ENCODE measurements at regions not wholly inside any gene's neighbourhood (a gene's known extent, or its start where the extent isn't known, plus 50 kb on each side); places are given as distances from the start of the nearest gene placed in this dataset.

DNA sequence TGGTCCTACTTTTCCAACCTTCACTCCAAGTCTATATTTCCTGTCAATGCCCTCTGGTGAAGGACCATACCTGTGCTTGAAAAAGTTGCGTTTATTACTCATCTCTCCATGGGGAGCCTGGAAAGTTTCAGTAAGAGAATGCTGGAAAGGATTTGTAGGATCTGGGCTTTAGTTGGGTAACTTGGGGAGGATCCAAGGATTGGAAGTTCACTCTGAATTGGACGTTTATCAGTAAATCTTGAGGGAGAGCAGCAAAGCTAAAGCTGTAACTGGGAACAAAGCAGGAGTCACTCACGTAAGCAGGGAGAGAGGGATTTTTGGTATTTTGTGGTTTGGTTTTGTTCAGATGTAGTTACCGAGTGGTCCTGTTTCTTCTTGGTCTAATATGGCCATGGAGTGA is 51.4 kb upstream of the NPVF start:
- DNase-seq: no peak
- no peaks in the 10 kb centered on the region for H3K27me3 Mint-ChIP-seq (ENCODE audit: unreplicated experiment)
- no peaks in the 10 kb centered on the region for H3K9me3 Mint-ChIP-seq (ENCODE audit: unreplicated experiment)

DNA sequence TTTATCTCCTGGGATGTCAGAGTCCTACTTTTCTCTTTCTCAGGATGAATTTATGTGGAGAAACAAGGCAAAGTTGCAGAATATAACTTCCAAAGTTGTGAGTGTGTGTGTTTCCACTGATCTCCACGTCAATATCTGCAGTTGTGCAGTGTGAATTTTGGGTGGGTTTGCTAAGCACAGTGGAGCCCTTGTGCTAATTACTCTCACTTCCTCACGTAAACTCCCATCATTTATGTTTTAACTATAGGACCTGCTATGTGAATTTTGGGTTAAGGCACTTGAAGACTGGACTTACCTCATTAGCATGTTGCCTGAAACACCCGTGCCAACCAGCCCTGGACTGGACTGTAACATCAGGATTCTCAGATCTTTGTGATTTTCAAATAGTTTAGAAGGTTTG is 51.9 kb upstream of the NPVF start:
- H3K27ac Mint-ChIP-seq (ENCODE audit: unreplicated experiment): no peak overlapping the region
- no peaks in the 10 kb centered on the region for H3K9me3 Mint-ChIP-seq (ENCODE audit: unreplicated experiment)
- no peaks in the 10 kb centered on the region for H3K36me3 Mint-ChIP-seq (ENCODE audit: unreplicated experiment)
- TF ChIP-seq, protein P1, sequence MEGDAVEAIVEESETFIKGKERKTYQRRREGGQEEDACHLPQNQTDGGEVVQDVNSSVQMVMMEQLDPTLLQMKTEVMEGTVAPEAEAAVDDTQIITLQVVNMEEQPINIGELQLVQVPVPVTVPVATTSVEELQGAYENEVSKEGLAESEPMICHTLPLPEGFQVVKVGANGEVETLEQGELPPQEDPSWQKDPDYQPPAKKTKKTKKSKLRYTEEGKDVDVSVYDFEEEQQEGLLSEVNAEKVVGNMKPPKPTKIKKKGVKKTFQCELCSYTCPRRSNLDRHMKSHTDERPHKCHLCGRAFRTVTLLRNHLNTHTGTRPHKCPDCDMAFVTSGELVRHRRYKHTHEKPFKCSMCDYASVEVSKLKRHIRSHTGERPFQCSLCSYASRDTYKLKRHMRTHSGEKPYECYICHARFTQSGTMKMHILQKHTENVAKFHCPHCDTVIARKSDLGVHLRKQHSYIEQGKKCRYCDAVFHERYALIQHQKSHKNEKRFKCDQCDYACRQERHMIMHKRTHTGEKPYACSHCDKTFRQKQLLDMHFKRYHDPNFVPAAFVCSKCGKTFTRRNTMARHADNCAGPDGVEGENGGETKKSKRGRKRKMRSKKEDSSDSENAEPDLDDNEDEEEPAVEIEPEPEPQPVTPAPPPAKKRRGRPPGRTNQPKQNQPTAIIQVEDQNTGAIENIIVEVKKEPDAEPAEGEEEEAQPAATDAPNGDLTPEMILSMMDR (IDR thresholded peaks at IDR 0.05; ENCODE audit: partially characterized antibody, unreplicated experiment): no peak
- H3K27me3 Mint-ChIP-seq (ENCODE audit: unreplicated experiment): no peaks in the 10 kb centered on the region
- H3K4me3 Mint-ChIP-seq (ENCODE audit: unreplicated experiment): no peak overlapping the region
- no peaks in the 10 kb centered on the region for H3K4me1 Mint-ChIP-seq (ENCODE audit: low read depth, unreplicated experiment)
- DNase-seq: no peak

More for the DNA sequence above, 51.4 kb upstream of the NPVF start:
- H3K27ac Mint-ChIP-seq (ENCODE audit: unreplicated experiment): no peak overlapping the region
- H3K36me3 Mint-ChIP-seq (ENCODE audit: unreplicated experiment): no peaks in the 10 kb centered on the region
- TF ChIP-seq, protein P1 (IDR thresholded peaks at IDR 0.05; ENCODE audit: partially characterized antibody, unreplicated experiment): no peak
- H3K4me3 Mint-ChIP-seq (ENCODE audit: unreplicated experiment): no peak overlapping the region
- H3K4me1 Mint-ChIP-seq (ENCODE audit: low read depth, unreplicated experiment): no peaks in the 10 kb centered on the region

DNA sequence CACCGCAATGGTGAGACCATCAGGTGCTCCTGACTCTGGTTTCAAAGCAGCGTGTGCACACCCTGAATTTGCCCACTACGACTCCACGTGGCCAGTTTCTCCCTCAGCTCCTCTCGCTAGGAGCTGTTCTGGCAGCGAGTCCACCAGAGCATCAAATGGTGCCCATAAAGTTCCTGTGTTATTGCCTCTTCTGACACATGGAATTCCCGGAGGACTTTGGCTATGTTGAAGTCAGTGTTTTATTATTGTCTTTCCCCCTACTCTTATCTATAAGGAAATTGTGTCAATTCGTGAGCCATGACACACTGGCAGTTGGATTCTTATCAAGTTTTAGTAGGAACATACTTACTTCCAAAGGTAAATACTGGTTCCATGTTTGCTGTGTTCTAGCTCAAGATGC is 53.9 kb upstream of the NPVF start:
- H3K27ac Mint-ChIP-seq (ENCODE audit: unreplicated experiment): no peak overlapping the region
- no peak for DNase-seq
- no peaks in the 10 kb centered on the region for H3K36me3 Mint-ChIP-seq (ENCODE audit: unreplicated experiment)
- TF ChIP-seq, protein P1 (IDR thresholded peaks at IDR 0.05; ENCODE audit: partially characterized antibody, unreplicated experiment): no peak
- no peaks in the 10 kb centered on the region for H3K9me3 Mint-ChIP-seq (ENCODE audit: unreplicated experiment)
- H3K4me3 Mint-ChIP-seq (ENCODE audit: unreplicated experiment): no peak overlapping the region
- H3K27me3 Mint-ChIP-seq (ENCODE audit: unreplicated experiment): no peaks in the 10 kb centered on the region
- H3K4me1 Mint-ChIP-seq (ENCODE audit: low read depth, unreplicated experiment): no peaks in the 10 kb centered on the region

DNA sequence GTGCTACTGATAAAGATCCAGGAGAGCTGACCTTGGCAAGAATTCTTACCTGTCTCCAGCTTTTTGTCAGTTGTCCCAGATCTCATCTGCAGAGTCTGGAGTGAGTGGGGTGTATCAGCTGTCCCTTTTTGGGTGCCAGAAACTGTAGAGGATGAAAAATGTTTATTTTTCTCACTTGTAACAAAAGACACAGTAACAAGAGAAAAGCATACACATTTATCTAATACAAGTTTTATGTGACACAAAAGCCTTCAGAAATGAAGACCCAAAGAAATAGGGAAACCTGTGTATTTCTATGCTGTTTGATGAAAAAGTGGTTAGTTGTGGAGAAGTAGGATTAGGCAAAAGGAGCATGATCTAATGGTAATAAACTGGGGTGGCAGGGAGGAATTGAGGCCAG is 58.5 kb upstream of the NPVF start:
- Mint-ChIP-seq H3K27me3 (ENCODE audit: unreplicated experiment) (no peaks in the 10 kb centered on the region), H3K9me3 (ENCODE audit: unreplicated experiment) (peaks cover 2% of the 10 kb centered on the region), H3K36me3 (ENCODE audit: unreplicated experiment) (no peaks in the 10 kb centered on the region), H3K4me1 (ENCODE audit: low read depth, unreplicated experiment) (no peaks in the 10 kb centered on the region), H3K4me3 (ENCODE audit: unreplicated experiment) (no peak overlapping the region), H3K27ac (ENCODE audit: unreplicated experiment) (no peak overlapping the region)
- TF ChIP-seq, protein P1 (IDR thresholded peaks at IDR 0.05; ENCODE audit: partially characterized antibody, unreplicated experiment): no peak
- no peak for DNase-seq

DNA sequence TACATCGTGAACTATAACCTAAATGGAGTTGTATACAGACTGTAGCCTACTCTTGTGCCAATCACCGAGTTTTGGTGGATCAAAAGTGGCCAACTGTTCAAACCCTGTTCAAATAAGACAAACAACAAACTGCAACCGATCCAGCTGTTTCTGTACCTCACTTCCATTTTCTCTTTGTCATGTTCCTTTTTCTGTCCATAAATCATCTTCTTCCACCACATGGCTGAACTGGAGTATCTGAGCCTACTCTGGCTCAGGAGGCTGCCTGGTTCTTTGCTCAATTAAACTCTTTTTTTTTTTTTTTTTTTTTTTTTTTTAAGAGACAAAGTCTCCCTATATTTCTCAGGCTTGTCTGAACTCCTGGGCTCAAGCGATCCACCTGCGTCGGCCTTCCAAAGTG is 59.0 kb upstream of the NPVF start:
- no peak overlapping the region for H3K27ac Mint-ChIP-seq (ENCODE audit: unreplicated experiment)
- no peak for DNase-seq
- no peaks in the 10 kb centered on the region for H3K36me3 Mint-ChIP-seq (ENCODE audit: unreplicated experiment)
- no peak overlapping the region for H3K4me3 Mint-ChIP-seq (ENCODE audit: unreplicated experiment)
- no peaks in the 10 kb centered on the region for H3K27me3 Mint-ChIP-seq (ENCODE audit: unreplicated experiment)
- TF ChIP-seq, protein P1 (IDR thresholded peaks at IDR 0.05; ENCODE audit: partially characterized antibody, unreplicated experiment): no peak
- H3K4me1 Mint-ChIP-seq (ENCODE audit: low read depth, unreplicated experiment): no peaks in the 10 kb centered on the region
- H3K9me3 Mint-ChIP-seq (ENCODE audit: unreplicated experiment): peaks cover 3% of the 10 kb centered on the region

Data from glutamatergic neuron (in vitro differentiated cells).